SK-N-SH treated with all-trans-retinoic acid at 6 μM for 48 hours (cell line): ENCODE measurements at regions not wholly inside any gene's neighbourhood (a gene's known extent, or its start where the extent isn't known, plus 50 kb on each side); places are given as distances from the start of the nearest gene placed in this dataset.

Experiments used
- ATAC-seq: fragments of 200-7000 bp; cut with Tn5 transposase; 3 replicates; pipeline ENCODE4 v1.9.1; 2020; ENCODE audit warnings: mild to moderate bottlenecking, moderate library complexity
- ARNTL ChIP-seq: fragments of 450-650 bp; formaldehyde crosslinking; IDR thresholded peaks from 2 replicates; pipeline ENCODE4 v1.5.0; 2020; ENCODE audit warnings: low read depth, mild to moderate bottlenecking, moderate library complexity, borderline replicate concordance
- BACH2 ChIP-seq: fragments of 250-450 bp; sonication (Bioruptor Pico); IDR thresholded peaks from 2 replicates; pipeline ENCODE4 v1.9.0; 2021; ENCODE audit warnings: mild to moderate bottlenecking, borderline replicate concordance
- CREB5 ChIP-seq: fragments of 250-450 bp; sonication (Bioruptor Pico); IDR thresholded peaks from 2 replicates; pipeline ENCODE4 v1.5.1; 2020; ENCODE audit warnings: low read depth, mild to moderate bottlenecking, moderate library complexity
- CSDC2 ChIP-seq: fragments of 250-450 bp; sonication (Bioruptor Pico); IDR thresholded peaks from 2 replicates; pipeline ENCODE4 v1.5.0; 2020; ENCODE audit warnings: mild to moderate bottlenecking, moderate library complexity
- CSRNP3 ChIP-seq: fragments of 250-450 bp; sonication (Bioruptor Pico); IDR thresholded peaks from 2 replicates; pipeline ENCODE4 v1.5.1; 2021; ENCODE audit warnings: mild to moderate bottlenecking, moderate library complexity
- ESRRG ChIP-seq: fragments of 250-450 bp; sonication (Bioruptor Pico); IDR thresholded peaks from 2 replicates; pipeline ENCODE4 v1.6.1; 2021; ENCODE audit warnings: mild to moderate bottlenecking
- GLIS3 ChIP-seq: fragments of 250-450 bp; sonication (Bioruptor Pico); IDR thresholded peaks from 2 replicates; pipeline ENCODE4 v1.5.0; 2020; ENCODE audit warnings: mild to moderate bottlenecking, moderate library complexity
- ISL1 ChIP-seq: fragments of 250-450 bp; sonication (Bioruptor Pico); IDR thresholded peaks from 2 replicates; pipeline ENCODE4 v2.1.2; 2022; ENCODE audit warnings: mild to moderate bottlenecking, moderate library complexity
- OSR1 ChIP-seq: fragments of 250-450 bp; sonication (Bioruptor Pico); IDR thresholded peaks from 2 replicates; pipeline ENCODE4 v1.8.0; 2022; ENCODE audit warnings: moderate library complexity, mild to moderate bottlenecking, inconsistent platforms
- PATZ1 ChIP-seq: fragments of 250-450 bp; sonication (Bioruptor Pico); IDR thresholded peaks from 2 replicates; pipeline ENCODE4 v1.8.0; 2020; ENCODE audit warnings: mild to moderate bottlenecking, moderate library complexity, borderline replicate concordance
- POU6F1 ChIP-seq: fragments of 250-450 bp; sonication (Bioruptor Pico); IDR thresholded peaks from 2 replicates; pipeline ENCODE4 v1.8.0; 2021; ENCODE audit warnings: low read depth, mild to moderate bottlenecking, moderate library complexity, borderline replicate concordance
- PPARA ChIP-seq: fragments of 250-450 bp; sonication (Bioruptor Pico); IDR thresholded peaks from 2 replicates; pipeline ENCODE4 v1.5.0; 2020; ENCODE audit warnings: mild to moderate bottlenecking, borderline replicate concordance
- RARB ChIP-seq: fragments of 250-450 bp; sonication (Bioruptor Pico); IDR thresholded peaks from 2 replicates; pipeline ENCODE4 v1.8.0; 2021; ENCODE audit warnings: mild to moderate bottlenecking, moderate library complexity
- SNAI2 ChIP-seq: fragments of 250-450 bp; sonication (Bioruptor Pico); IDR thresholded peaks from 2 replicates; pipeline ENCODE4 v1.5.0; 2020; ENCODE audit warnings: mild to moderate bottlenecking, moderate library complexity
- TCF4 ChIP-seq: fragments of 250-450 bp; sonication (Bioruptor Pico); IDR thresholded peaks from 2 replicates; pipeline ENCODE4 v1.8.0; 2021; ENCODE audit warnings: mild to moderate bottlenecking, moderate library complexity, borderline replicate concordance
- TOX ChIP-seq: fragments of 250-450 bp; sonication (Bioruptor Pico); IDR thresholded peaks from 2 replicates; pipeline ENCODE4 v1.8.0; 2021; ENCODE audit warnings: mild to moderate bottlenecking, moderate library complexity, borderline replicate concordance
- TSHZ2 ChIP-seq: fragments of 250-450 bp; sonication (Bioruptor Pico); IDR thresholded peaks from 2 replicates; pipeline ENCODE4 v1.5.0; 2020; ENCODE audit warnings: mild to moderate bottlenecking, moderate library complexity
- ZC3H10 ChIP-seq: fragments of 250-450 bp; sonication (Bioruptor Pico); IDR thresholded peaks from 2 replicates; pipeline ENCODE4 v1.5.1; 2021; ENCODE audit warnings: mild to moderate bottlenecking, moderate library complexity
- ZFP3 ChIP-seq: fragments of 250-450 bp; sonication (Bioruptor Pico); IDR thresholded peaks from 2 replicates; pipeline ENCODE4 v1.5.0; 2020; ENCODE audit warnings: mild to moderate bottlenecking, moderate library complexity
- ZFP30 ChIP-seq: fragments of 450-650 bp; formaldehyde crosslinking; IDR thresholded peaks from 2 replicates; pipeline ENCODE4 v1.5.0; 2022; ENCODE audit warnings: mild to moderate bottlenecking, moderate library complexity
- ZNF565 ChIP-seq: fragments of 450-650 bp; formaldehyde crosslinking; conservative IDR thresholded peaks from 2 replicates; pipeline ENCODE4 v1.5.0; 2020; ENCODE audit warnings: low read depth, mild to moderate bottlenecking, moderate library complexity
- ZNF70 ChIP-seq: fragments of 450-650 bp; formaldehyde crosslinking; IDR thresholded peaks from 2 replicates; pipeline ENCODE4 v1.5.0; 2020; ENCODE audit warnings: mild to moderate bottlenecking, moderate library complexity
- ZNF8 ChIP-seq: fragments of 450-650 bp; formaldehyde crosslinking; IDR thresholded peaks from 2 replicates; pipeline ENCODE4 v1.5.0; 2020; ENCODE audit warnings: mild to moderate bottlenecking, moderate library complexity

GRCh38 chr12:5248999-5249526 lies 182.8 kb upstream of the NTF3 start:
- no peak for TF ChIP-seq PATZ1 (CRISPR knock-in tag)
- TF ChIP-seq ZFP3 (CRISPR knock-in tag), result no peak
- no peak for TF ChIP-seq POU6F1
- TF ChIP-seq OSR1 (CRISPR knock-in tag), result no peak
- TF ChIP-seq TOX, result no peak
- TF ChIP-seq CSDC2 (CRISPR knock-in tag), result no peak
- TF ChIP-seq PPARA (CRISPR knock-in tag), result no peak
- TF ChIP-seq ZNF8 (CRISPR knock-in tag), result no peak
- no peak for TF ChIP-seq ISL1 (CRISPR knock-in tag)
- no peak for TF ChIP-seq ZNF565 (CRISPR knock-in tag)
- no peak for TF ChIP-seq BACH2 (CRISPR knock-in tag)
- TF ChIP-seq ESRRG (CRISPR knock-in tag), result no peak
- no peak for TF ChIP-seq RARB
- TF ChIP-seq CREB5, result no peak
- TF ChIP-seq SNAI2 (CRISPR knock-in tag), result no peak
- TF ChIP-seq TCF4, result no peak
- no peak for TF ChIP-seq ZC3H10 (CRISPR knock-in tag)
- no peak for TF ChIP-seq TSHZ2 (CRISPR knock-in tag)
- no peak for TF ChIP-seq ARNTL (CRISPR knock-in tag)
- no peak for TF ChIP-seq ZFP30 (CRISPR knock-in tag)
- ATAC-seq, result no peak

GRCh38 chr12:5251092-5251491 lies 180.8 kb upstream of the NTF3 start:
- ATAC-seq, result no peak
- TF ChIP-seq RARB (no peak), ARNTL (CRISPR knock-in tag) (no peak), ZFP30 (CRISPR knock-in tag) (no peak), TCF4 (no peak), BACH2 (CRISPR knock-in tag) (no peak), SNAI2 (CRISPR knock-in tag) (no peak), CSDC2 (CRISPR knock-in tag) (no peak), ZNF565 (CRISPR knock-in tag) (no peak), POU6F1 (no peak), ZFP3 (CRISPR knock-in tag) (no peak), PPARA (CRISPR knock-in tag) (no peak)
- TF ChIP-seq, all 23 proteins: peak for 0

- no peak for TF ChIP-seq ZC3H10 (CRISPR knock-in tag)
- TF ChIP-seq TOX, result no peak
- no peak for TF ChIP-seq TSHZ2 (CRISPR knock-in tag)
- TF ChIP-seq OSR1 (CRISPR knock-in tag), result no peak
- TF ChIP-seq CREB5, result no peak
- TF ChIP-seq ZNF70 (CRISPR knock-in tag), result no peak
- no peak for TF ChIP-seq GLIS3 (CRISPR knock-in tag)
- no peak for TF ChIP-seq ZNF565 (CRISPR knock-in tag)
- no peak for TF ChIP-seq CSRNP3
- no peak for ATAC-seq
Observed at GRCh38 chr12:5251786-5252185, 180.1 kb upstream of the NTF3 start.
